ENCODE measurements at regions not wholly inside any gene's neighbourhood (a gene's known extent, or its start where the extent isn't known, plus 50 kb on each side); places are given as distances from the start of the nearest gene placed in this dataset.

DNA sequence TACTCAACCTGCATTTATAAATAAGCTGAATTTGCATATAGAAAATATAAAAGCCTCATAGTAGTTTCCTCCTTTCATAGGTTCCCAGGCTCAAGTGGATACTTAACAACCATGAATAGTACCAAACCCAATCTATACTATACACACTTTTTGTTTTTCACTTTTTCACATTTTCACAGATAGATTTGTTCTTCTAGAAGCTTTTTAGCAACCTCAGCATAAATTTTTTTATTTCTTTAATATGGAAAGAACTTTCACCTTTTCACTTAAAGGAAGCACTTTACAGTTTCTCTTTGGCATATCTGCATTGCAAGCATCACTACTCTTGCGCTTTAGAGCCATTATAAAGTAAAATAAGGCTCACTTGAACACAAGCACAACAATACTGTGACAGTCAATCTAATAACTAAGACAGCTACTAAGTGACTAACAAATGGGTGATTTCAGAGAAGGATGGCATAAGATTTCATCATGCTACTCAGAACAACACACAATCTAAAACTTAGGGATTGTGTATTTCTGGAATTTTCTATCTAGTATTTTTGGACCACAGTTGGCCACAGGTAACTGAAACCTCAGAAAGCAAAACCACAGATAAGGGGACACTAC is 1063.6 kb downstream of the FAM181B start:
- H3K36me3 ChIP-seq (ENCODE audit: control insufficient read depth, insufficient read depth, low read length) = no peaks in the 10 kb centered on the region
- H3K4me3 ChIP-seq (ENCODE audit: low read depth, low read length) = no peak overlapping the region
- H3K27me3 ChIP-seq (ENCODE audit: control insufficient read depth, insufficient read depth, low read length) = no peaks in the 10 kb centered on the region
- no peak for DNase-seq (ENCODE audit: low read depth)
- TF ChIP-seq, protein P1, sequence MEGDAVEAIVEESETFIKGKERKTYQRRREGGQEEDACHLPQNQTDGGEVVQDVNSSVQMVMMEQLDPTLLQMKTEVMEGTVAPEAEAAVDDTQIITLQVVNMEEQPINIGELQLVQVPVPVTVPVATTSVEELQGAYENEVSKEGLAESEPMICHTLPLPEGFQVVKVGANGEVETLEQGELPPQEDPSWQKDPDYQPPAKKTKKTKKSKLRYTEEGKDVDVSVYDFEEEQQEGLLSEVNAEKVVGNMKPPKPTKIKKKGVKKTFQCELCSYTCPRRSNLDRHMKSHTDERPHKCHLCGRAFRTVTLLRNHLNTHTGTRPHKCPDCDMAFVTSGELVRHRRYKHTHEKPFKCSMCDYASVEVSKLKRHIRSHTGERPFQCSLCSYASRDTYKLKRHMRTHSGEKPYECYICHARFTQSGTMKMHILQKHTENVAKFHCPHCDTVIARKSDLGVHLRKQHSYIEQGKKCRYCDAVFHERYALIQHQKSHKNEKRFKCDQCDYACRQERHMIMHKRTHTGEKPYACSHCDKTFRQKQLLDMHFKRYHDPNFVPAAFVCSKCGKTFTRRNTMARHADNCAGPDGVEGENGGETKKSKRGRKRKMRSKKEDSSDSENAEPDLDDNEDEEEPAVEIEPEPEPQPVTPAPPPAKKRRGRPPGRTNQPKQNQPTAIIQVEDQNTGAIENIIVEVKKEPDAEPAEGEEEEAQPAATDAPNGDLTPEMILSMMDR (IDR thresholded peaks at IDR 0.05; ENCODE audit: insufficient read depth, low read length, poor library complexity, severe bottlenecking) = no peak

- H3K27me3 ChIP-seq (ENCODE audit: control insufficient read depth, insufficient read depth, low read length) = no peaks in the 10 kb centered on the region
- no peaks in the 10 kb centered on the region for H3K36me3 ChIP-seq (ENCODE audit: control insufficient read depth, insufficient read depth, low read length)
- H3K4me3 ChIP-seq (ENCODE audit: low read depth, low read length) = no peak overlapping the region
- no peak for DNase-seq (ENCODE audit: low read depth)
- TF ChIP-seq, protein P1 (IDR thresholded peaks at IDR 0.05; ENCODE audit: insufficient read depth, low read length, poor library complexity, severe bottlenecking) = peak; percentile 59
These were observed 1074.9 kb downstream of the FAM181B start for GRCh38 chr11:81658722-81659121.

- H3K27me3 ChIP-seq (ENCODE audit: control insufficient read depth, insufficient read depth, low read length) = no peaks in the 10 kb centered on the region
- TF ChIP-seq, protein P1 (IDR thresholded peaks at IDR 0.05; ENCODE audit: insufficient read depth, low read length, poor library complexity, severe bottlenecking) = no peak
- no peak for DNase-seq (ENCODE audit: low read depth)
- H3K36me3 ChIP-seq (ENCODE audit: control insufficient read depth, insufficient read depth, low read length) = no peaks in the 10 kb centered on the region
- no peak overlapping the region for H3K4me3 ChIP-seq (ENCODE audit: low read depth, low read length)
These were observed 1078.3 kb downstream of the FAM181B start for GRCh38 chr11:81655351-81655750.

GRCh38 chr11:81647374-81647773 is 1086.3 kb downstream of the FAM181B start:
- Histone ChIP-seq H3K27me3 (ENCODE audit: control insufficient read depth, insufficient read depth, low read length) (no peaks in the 10 kb centered on the region), H3K36me3 (ENCODE audit: control insufficient read depth, insufficient read depth, low read length) (no peaks in the 10 kb centered on the region), H3K4me3 (ENCODE audit: low read depth, low read length) (no peak overlapping the region)
- no peak for DNase-seq (ENCODE audit: low read depth)
- TF ChIP-seq, protein P1 (IDR thresholded peaks at IDR 0.05; ENCODE audit: insufficient read depth, low read length, poor library complexity, severe bottlenecking) = no peak

GRCh38 chr11:81644239-81644840 is 1089.3 kb downstream of the FAM181B start:
- Histone ChIP-seq H3K27me3 (ENCODE audit: control insufficient read depth, insufficient read depth, low read length) (no peaks in the 10 kb centered on the region), H3K4me3 (ENCODE audit: low read depth, low read length) (no peak overlapping the region), H3K36me3 (ENCODE audit: control insufficient read depth, insufficient read depth, low read length) (no peaks in the 10 kb centered on the region)
- TF ChIP-seq, protein P1 (IDR thresholded peaks at IDR 0.05; ENCODE audit: insufficient read depth, low read length, poor library complexity, severe bottlenecking) = peak; percentile 64
- peak; percentile 31 for DNase-seq (ENCODE audit: low read depth)

DNA sequence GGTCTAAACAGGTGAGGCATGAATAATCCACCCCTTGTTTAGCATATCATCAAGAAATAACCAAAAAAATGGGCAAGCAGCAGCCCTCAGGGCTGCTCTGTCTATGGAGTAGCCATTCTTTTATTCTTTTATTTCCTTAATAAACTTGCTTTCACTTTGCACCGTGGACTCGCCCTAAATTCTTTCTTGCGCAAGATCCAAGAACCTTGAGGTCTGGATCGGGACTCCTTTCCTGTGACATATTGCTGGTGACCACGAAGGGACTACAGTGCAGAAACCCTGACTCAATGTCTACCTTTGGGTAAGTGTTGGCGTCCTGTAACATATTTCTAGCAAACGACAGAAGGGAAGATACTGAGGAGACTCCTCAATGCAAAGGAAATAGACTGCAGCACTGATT is 1099.2 kb downstream of the FAM181B start:
- DNase-seq (ENCODE audit: low read depth) = no peak
- TF ChIP-seq, protein P1 (IDR thresholded peaks at IDR 0.05; ENCODE audit: insufficient read depth, low read length, poor library complexity, severe bottlenecking) = no peak
- H3K27me3 ChIP-seq (ENCODE audit: control insufficient read depth, insufficient read depth, low read length) = no peaks in the 10 kb centered on the region
- H3K4me3 ChIP-seq (ENCODE audit: low read depth, low read length) = no peak overlapping the region
- H3K36me3 ChIP-seq (ENCODE audit: control insufficient read depth, insufficient read depth, low read length) = no peaks in the 10 kb centered on the region
